GM12878 (cell line): ENCODE measurements at regions not wholly inside any gene's neighbourhood (a gene's known extent, or its start where the extent isn't known, plus 50 kb on each side); places are given as distances from the start of the nearest gene placed in this dataset.

Experiments
- ATAC-seq: fragments of 200-7000 bp; cut with Tn5 transposase; 3 replicates; pipeline ENCODE4 v1.9.1; 2020; ENCODE audit warnings: mild to moderate bottlenecking, moderate library complexity
- BruUV-seq: library from RNA; stranded (reverse); fragments of 400-500 nt; replicated peaks from 2 replicates; lab custom pipeline; 2021; lab: Mats Ljungman, UMichigan
- CTCF ChIA-PET: fragments of 300-600 bp; sonication (Branson Sonifier 250); formaldehyde crosslinking; extraction: SDS; loops from one replicate; lab custom pipeline; 2021; ENCODE audit warnings: inconsistent platforms; lab: Yijun Ruan, JAX
- POLR2A ChIA-PET: fragments of 350-600 bp; formaldehyde crosslinking; extraction: SDS; loops from one replicate; lab custom pipeline; 2021; ENCODE audit warnings: inconsistent platforms; lab: Charles Lee
- RAD21 ChIA-PET: fragments of 300-600 bp; sonication (Branson Sonifier 250); formaldehyde crosslinking; loops from one replicate; lab custom pipeline; 2023; ENCODE audit warnings: antibody characterized with exemption; ENCODE audit not compliant: unreplicated experiment; lab: Charles Lee
- SMC1A ChIA-PET: fragments of 300-600 bp; sonication (Branson Sonifier 250); formaldehyde crosslinking; loops from one replicate; lab custom pipeline; 2023; ENCODE audit not compliant: unreplicated experiment, uncharacterized antibody; lab: Charles Lee
- DNase-seq: peaks from one replicate; pipeline ENCODE4 v3.0.0-alpha.2; 2011; ENCODE audit warnings: low read depth, low spot score
- FAIRE-seq: peaks from 3 replicates; lab custom pipeline; 2011; peaks lifted over from hg19 to GRCh38; lab: Jason Lieb, UNC
- H2AFZ ChIP-seq: 2 replicates; pipeline ENCODE4 v1.6.0; 2011; ENCODE audit warnings: low read depth, low read length, control low read depth; ENCODE audit not compliant: control insufficient read depth
- H3K27ac ChIP-seq: 2 replicates; pipeline ENCODE4 v1.5.1; 2011; ENCODE audit warnings: control low read depth; ENCODE audit not compliant: control insufficient read depth, insufficient read depth
- H3K27me3 ChIP-seq, 2 experiments: replicated peaks in 1 of 2; 2 replicates each; pipeline versions ENCODE4 v1.6.0 to v1.6.1; 2011; ENCODE audit warnings: low read length in 1 of 2; ENCODE audit not compliant: control insufficient read depth in 2 of 2, insufficient read depth in 2 of 2
- H3K36me3 ChIP-seq, 2 experiments: 2 replicates each; pipeline ENCODE4 v1.5.1; 2011; ENCODE audit warnings: low read length in 1 of 2; ENCODE audit not compliant: control insufficient read depth in 2 of 2, insufficient read depth in 2 of 2
- H3K4me1 ChIP-seq: 2 replicates; pipeline ENCODE4 v1.6.1; 2011; ENCODE audit warnings: mild to moderate bottlenecking, low read length, moderate library complexity, mixed read lengths; ENCODE audit not compliant: control insufficient read depth, insufficient read depth
- H3K4me2 ChIP-seq: 2 replicates; pipeline ENCODE4 v1.6.0; 2011; ENCODE audit warnings: control low read depth; ENCODE audit not compliant: control insufficient read depth, insufficient read depth
- H3K4me3 ChIP-seq: fragments of 200-600 bp; sonication (generic); 2 replicates; pipeline ENCODE4 v1.5.1; 2016
- H3K79me2 ChIP-seq: 2 replicates; pipeline ENCODE4 v1.6.0; 2011; ENCODE audit warnings: low read length; ENCODE audit not compliant: control insufficient read depth, insufficient read depth
- H3K9ac ChIP-seq: 2 replicates; pipeline ENCODE4 v1.8.0; 2011; ENCODE audit warnings: low read length, control low read depth, mixed read lengths; ENCODE audit not compliant: control insufficient read depth, insufficient read depth
- H3K9me3 ChIP-seq: replicated peaks from 3 replicates; pipeline ENCODE4 v1.5.1; 2011; ENCODE audit warnings: mild to moderate bottlenecking, low read length; ENCODE audit not compliant: control insufficient read depth, insufficient read depth
- H4K20me1 ChIP-seq: 2 replicates; pipeline ENCODE4 v1.6.0; 2011; ENCODE audit not compliant: control insufficient read depth, insufficient read depth
- CEBPB ChIP-seq, 2 experiments: fragments of 150-350 bp in 1 of 2; IDR thresholded peaks; 2 replicates each; pipeline ENCODE4 v1.6.1; 2012 to 2014; ENCODE audit warnings: low read depth in 2 of 2, low read length in 2 of 2, borderline replicate concordance in 1 of 2, inconsistent platforms in 1 of 2
- DPF2 ChIP-seq: fragments of 450-650 bp; IDR thresholded peaks from 2 replicates; pipeline ENCODE4 v1.6.1; 2017; ENCODE audit warnings: mild to moderate bottlenecking
- MTA3 ChIP-seq: IDR thresholded peaks from 2 replicates; pipeline ENCODE4 v1.6.1; 2012; ENCODE audit warnings: low read length, inconsistent platforms, borderline replicate concordance
- NFYA ChIP-seq: IDR thresholded peaks from 2 replicates; pipeline ENCODE4 v1.6.1; 2011; ENCODE audit warnings: low read depth, mild to moderate bottlenecking, low read length, improper control_type of control experiment, borderline replicate concordance
- SREBF1 ChIP-seq: IDR thresholded peaks from 2 replicates; pipeline ENCODE4 v1.6.1; 2012; ENCODE audit warnings: mild to moderate bottlenecking, low read length
- STAT1 ChIP-seq: fragments of 450-650 bp; conservative IDR thresholded peaks from 2 replicates; pipeline ENCODE4 v1.6.1; 2014; ENCODE audit warnings: antibody characterized with exemption, mild to moderate bottlenecking
- WGBS: methylation state at CpG from one replicate; pipeline ENCODE4 v1.1.6; 2016; ENCODE audit warnings: low lambda C conversion rate; ENCODE audit not compliant: insufficient replicate concordance, insufficient coverage; ENCODE audit errors: missing lambda C conversion rate; 5-methylcytosine and 5-hydroxymethylcytosine counted together
- in situ Hi-C: fragments of 300-500 bp; cut with MboI; formaldehyde crosslinking; loops from 9 replicates; pipeline ENCODE4 v1.14.3; 2018; ENCODE audit warnings: mixed read lengths
- intact Hi-C: fragments of 100-400 bp; cut with micrococcal nuclease; formaldehyde crosslinking; loops from one replicate; pipeline ENCODE4 v1.14.2; 2022; ENCODE audit not compliant: unreplicated experiment
- TF ChIP-seq, protein P1 (sequence below): fragments of 450-650 bp; IDR thresholded peaks from 2 replicates; pipeline ENCODE4 v1.6.1; 2014; ENCODE audit warnings: mild to moderate bottlenecking
- TF ChIP-seq, protein P2 (sequence below): fragments of 450-650 bp; IDR thresholded peaks from 2 replicates; pipeline ENCODE4 v1.6.1; 2018; ENCODE audit warnings: mild to moderate bottlenecking, low read depth, moderate library complexity; ENCODE audit not compliant: partially characterized antibody
- TF ChIP-seq, protein P3 (sequence below): fragments of 450-650 bp; IDR thresholded peaks from 2 replicates; pipeline ENCODE4 v1.6.1; 2016; ENCODE audit warnings: mild to moderate bottlenecking
- TF ChIP-seq, protein P4 (sequence below): fragments of 450-650 bp; IDR thresholded peaks from 2 replicates; pipeline ENCODE4 v1.6.1; 2017; ENCODE audit warnings: mild to moderate bottlenecking, low read depth, inconsistent platforms; ENCODE audit not compliant: poor library complexity, severe bottlenecking
- TF ChIP-seq, protein P5 (sequence below): fragments of 450-650 bp; conservative IDR thresholded peaks from 2 replicates; pipeline ENCODE4 v1.6.1; 2017; ENCODE audit warnings: mild to moderate bottlenecking, moderate library complexity

DNA sequence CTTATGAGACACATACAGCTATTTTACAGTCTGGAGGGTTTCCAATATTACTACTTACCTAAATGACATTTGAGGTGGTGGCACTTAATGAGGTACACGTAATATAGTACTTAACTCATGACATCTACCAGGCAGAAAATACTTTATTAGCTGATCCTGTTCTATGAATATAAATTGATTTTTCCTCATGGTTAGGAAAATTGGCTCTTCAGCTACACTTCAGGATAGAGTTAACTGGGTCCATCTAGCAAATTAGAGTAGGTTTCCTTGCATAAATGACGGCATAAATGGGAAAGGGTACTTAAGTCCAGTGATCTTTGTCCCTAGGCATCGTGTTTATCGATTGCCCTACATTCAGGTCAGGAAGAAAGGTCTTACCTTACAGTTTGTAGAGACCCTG is 988.8 kb upstream of the TMPRSS15 start:
- Histone ChIP-seq H3K9me3 (no peaks in the 10 kb centered on the region; the same call in 2 of the 3 replicates), H3K9ac (no peak overlapping the region), H3K79me2 (no peaks in the 10 kb centered on the region), H3K4me1 (no peaks in the 10 kb centered on the region), H3K36me3 (no peaks in the 10 kb centered on the region), H4K20me1 (no peaks in the 10 kb centered on the region), H3K4me3 (no peak overlapping the region), H2AFZ (no peak overlapping the region), H3K27ac (no peak overlapping the region), H3K27me3 (no peaks in the 10 kb centered on the region), H3K4me2 (no peak overlapping the region)
- no peak for DNase-seq
- ATAC-seq = peak; percentile 17; the same call in 1 of the 3 replicates
- no TSS peak for BruUV-seq
- ChIA-PET CTCF (no interaction called here), RAD21 (interaction anchor here (0.7 to 2.4 kb wide), 4 partner anchors 8 to 68 kb away, joined by 3 to 9 read pairs (median 3); no protein-coding TSS in a partner anchor), SMC1A (interaction anchor here (1.5 to 2.1 kb wide), 3 partner anchors 9 to 13 kb away, joined by 3 to 4 read pairs (median 4); no protein-coding TSS in a partner anchor), POLR2A (no interaction called here)
- in situ Hi-C loops (no loop called here), intact Hi-C loops (no loop called here)
- no peak for FAIRE-seq
- 13% methylated on average over 4 of the region's 4 CpGs for WGBS
- TF ChIP-seq, protein P1, sequence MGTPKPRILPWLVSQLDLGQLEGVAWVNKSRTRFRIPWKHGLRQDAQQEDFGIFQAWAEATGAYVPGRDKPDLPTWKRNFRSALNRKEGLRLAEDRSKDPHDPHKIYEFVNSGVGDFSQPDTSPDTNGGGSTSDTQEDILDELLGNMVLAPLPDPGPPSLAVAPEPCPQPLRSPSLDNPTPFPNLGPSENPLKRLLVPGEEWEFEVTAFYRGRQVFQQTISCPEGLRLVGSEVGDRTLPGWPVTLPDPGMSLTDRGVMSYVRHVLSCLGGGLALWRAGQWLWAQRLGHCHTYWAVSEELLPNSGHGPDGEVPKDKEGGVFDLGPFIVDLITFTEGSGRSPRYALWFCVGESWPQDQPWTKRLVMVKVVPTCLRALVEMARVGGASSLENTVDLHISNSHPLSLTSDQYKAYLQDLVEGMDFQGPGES = no peak
- TF ChIP-seq, protein P2, sequence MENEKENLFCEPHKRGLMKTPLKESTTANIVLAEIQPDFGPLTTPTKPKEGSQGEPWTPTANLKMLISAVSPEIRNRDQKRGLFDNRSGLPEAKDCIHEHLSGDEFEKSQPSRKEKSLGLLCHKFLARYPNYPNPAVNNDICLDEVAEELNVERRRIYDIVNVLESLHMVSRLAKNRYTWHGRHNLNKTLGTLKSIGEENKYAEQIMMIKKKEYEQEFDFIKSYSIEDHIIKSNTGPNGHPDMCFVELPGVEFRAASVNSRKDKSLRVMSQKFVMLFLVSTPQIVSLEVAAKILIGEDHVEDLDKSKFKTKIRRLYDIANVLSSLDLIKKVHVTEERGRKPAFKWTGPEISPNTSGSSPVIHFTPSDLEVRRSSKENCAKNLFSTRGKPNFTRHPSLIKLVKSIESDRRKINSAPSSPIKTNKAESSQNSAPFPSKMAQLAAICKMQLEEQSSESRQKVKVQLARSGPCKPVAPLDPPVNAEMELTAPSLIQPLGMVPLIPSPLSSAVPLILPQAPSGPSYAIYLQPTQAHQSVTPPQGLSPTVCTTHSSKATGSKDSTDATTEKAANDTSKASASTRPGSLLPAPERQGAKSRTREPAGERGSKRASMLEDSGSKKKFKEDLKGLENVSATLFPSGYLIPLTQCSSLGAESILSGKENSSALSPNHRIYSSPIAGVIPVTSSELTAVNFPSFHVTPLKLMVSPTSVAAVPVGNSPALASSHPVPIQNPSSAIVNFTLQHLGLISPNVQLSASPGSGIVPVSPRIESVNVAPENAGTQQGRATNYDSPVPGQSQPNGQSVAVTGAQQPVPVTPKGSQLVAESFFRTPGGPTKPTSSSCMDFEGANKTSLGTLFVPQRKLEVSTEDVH = no peak
- TF ChIP-seq, protein P3, sequence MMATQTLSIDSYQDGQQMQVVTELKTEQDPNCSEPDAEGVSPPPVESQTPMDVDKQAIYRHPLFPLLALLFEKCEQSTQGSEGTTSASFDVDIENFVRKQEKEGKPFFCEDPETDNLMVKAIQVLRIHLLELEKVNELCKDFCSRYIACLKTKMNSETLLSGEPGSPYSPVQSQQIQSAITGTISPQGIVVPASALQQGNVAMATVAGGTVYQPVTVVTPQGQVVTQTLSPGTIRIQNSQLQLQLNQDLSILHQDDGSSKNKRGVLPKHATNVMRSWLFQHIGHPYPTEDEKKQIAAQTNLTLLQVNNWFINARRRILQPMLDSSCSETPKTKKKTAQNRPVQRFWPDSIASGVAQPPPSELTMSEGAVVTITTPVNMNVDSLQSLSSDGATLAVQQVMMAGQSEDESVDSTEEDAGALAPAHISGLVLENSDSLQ = no peak
- TF ChIP-seq NFYA (no peak), DPF2 (no peak), SREBF1 (no peak), MTA3 (no peak), CEBPB (IDR thresholded peaks at IDR 0.05; ENCODE audit: borderline replicate concordance in 1 of 2, low read depth in 2 of 2, low read length in 2 of 2) (no peak), STAT1 (no peak)
- TF ChIP-seq, protein P4, sequence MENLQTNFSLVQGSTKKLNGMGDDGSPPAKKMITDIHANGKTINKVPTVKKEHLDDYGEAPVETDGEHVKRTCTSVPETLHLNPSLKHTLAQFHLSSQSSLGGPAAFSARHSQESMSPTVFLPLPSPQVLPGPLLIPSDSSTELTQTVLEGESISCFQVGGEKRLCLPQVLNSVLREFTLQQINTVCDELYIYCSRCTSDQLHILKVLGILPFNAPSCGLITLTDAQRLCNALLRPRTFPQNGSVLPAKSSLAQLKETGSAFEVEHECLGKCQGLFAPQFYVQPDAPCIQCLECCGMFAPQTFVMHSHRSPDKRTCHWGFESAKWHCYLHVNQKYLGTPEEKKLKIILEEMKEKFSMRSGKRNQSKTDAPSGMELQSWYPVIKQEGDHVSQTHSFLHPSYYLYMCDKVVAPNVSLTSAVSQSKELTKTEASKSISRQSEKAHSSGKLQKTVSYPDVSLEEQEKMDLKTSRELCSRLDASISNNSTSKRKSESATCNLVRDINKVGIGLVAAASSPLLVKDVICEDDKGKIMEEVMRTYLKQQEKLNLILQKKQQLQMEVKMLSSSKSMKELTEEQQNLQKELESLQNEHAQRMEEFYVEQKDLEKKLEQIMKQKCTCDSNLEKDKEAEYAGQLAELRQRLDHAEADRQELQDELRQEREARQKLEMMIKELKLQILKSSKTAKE = no peak
- TF ChIP-seq, protein P5, sequence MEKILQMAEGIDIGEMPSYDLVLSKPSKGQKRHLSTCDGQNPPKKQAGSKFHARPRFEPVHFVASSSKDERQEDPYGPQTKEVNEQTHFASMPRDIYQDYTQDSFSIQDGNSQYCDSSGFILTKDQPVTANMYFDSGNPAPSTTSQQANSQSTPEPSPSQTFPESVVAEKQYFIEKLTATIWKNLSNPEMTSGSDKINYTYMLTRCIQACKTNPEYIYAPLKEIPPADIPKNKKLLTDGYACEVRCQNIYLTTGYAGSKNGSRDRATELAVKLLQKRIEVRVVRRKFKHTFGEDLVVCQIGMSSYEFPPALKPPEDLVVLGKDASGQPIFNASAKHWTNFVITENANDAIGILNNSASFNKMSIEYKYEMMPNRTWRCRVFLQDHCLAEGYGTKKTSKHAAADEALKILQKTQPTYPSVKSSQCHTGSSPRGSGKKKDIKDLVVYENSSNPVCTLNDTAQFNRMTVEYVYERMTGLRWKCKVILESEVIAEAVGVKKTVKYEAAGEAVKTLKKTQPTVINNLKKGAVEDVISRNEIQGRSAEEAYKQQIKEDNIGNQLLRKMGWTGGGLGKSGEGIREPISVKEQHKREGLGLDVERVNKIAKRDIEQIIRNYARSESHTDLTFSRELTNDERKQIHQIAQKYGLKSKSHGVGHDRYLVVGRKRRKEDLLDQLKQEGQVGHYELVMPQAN = no peak
